Central memory CD8-positive, alpha-beta T cell (primary cell): ENCODE measurements at regions not wholly inside any gene's neighbourhood (a gene's known extent, or its start where the extent isn't known, plus 50 kb on each side); places are given as distances from the start of the nearest gene placed in this dataset.

Experiments used
- ATAC-seq: fragments of 150-1000 bp; cut with Tn5 transposase; replicated peaks from 2 replicates; pipeline ENCODE4 v1.10.0; 2022; ENCODE audit warnings: mild to moderate bottlenecking, moderate FRiP score, moderate number of reproducible peaks; ENCODE audit not compliant: poor library complexity, severe bottlenecking; ENCODE audit errors: extremely low read depth
- DNase-seq, 2 donors: peaks; one replicate each; pipeline ENCODE4 v3.0.0; 2021; ENCODE audit warnings: low spot score in 2 of 2
- H3K27ac Mint-ChIP-seq: one replicate; pipeline ENCODE4 v1.8.0; 2022; ENCODE audit warnings: low read depth, mild to moderate bottlenecking, moderate library complexity, mixed read lengths
- H3K27me3 Mint-ChIP-seq: one replicate; pipeline ENCODE4 v1.8.0; 2022; ENCODE audit warnings: mixed read lengths
- H3K36me3 Mint-ChIP-seq: one replicate; pipeline ENCODE4 v1.8.0; 2022; ENCODE audit warnings: mild to moderate bottlenecking, moderate library complexity, mixed read lengths; ENCODE audit not compliant: insufficient read depth
- H3K4me1 Mint-ChIP-seq: one replicate; pipeline ENCODE4 v1.8.0; 2022; ENCODE audit warnings: mixed read lengths
- H3K4me3 Mint-ChIP-seq: one replicate; pipeline ENCODE4 v1.8.0; 2022; ENCODE audit warnings: mild to moderate bottlenecking, moderate library complexity, mixed read lengths
- H3K9me3 Mint-ChIP-seq: one replicate; pipeline ENCODE4 v1.8.0; 2022; ENCODE audit warnings: mixed read lengths

DNA sequence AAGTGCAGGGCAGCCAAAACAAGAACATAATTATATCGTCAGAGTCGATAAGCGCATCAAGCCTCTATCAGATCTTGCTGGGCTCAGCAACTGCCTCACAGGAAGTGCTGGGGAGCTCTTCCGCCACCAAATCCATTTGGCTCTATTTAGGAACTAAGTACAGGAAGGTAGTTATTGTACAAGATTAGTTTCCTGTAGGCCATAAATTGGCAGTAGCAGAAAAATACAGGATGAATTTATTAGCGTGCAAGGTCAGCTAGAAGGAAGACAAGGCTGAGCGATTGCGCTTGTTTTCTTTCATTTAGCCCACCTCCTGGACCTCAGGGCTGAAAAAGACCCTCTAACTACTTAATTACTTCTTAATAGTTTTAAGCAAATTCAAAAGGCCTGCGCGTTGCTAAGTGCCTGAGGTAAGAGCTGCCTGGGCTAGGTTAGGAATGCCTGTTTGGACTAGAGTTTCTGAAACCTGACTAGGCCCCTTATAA is 118.5 kb downstream of the IRS2 start:
- Mint-ChIP-seq H3K27ac (no peak overlapping the region), H3K36me3 (no peaks in the 10 kb centered on the region), H3K4me1 (no peaks in the 10 kb centered on the region), H3K9me3 (no peaks in the 10 kb centered on the region), H3K27me3 (no peaks in the 10 kb centered on the region), H3K4me3 (no peak overlapping the region)
- DNase-seq (no peak), ATAC-seq (no peak)

DNA sequence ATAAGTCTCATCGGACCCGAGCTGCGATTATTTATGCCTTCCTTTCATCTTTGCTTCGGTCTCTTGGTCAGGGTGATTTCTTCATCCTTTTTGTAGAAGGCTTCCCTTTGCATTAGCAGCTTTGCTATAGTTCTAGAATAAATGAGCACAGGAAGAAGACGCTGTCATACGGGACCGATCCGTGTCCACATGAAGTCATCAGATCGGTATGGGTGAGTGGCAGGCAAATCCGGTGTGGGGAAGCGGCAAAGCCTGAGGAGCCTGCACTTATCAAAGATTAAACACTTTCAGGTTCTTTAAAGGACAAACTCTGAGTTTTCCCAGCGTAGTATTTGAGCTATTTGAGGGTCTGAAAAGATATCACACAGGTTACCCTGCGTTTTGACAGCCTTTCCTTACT is 119.3 kb downstream of the IRS2 start:
- H3K36me3 Mint-ChIP-seq: no peaks in the 10 kb centered on the region
- H3K27me3 Mint-ChIP-seq: no peaks in the 10 kb centered on the region
- no peaks in the 10 kb centered on the region for H3K4me1 Mint-ChIP-seq
- ATAC-seq (no peak), DNase-seq (no peak)
- no peak overlapping the region for H3K4me3 Mint-ChIP-seq
- no peaks in the 10 kb centered on the region for H3K9me3 Mint-ChIP-seq
- H3K27ac Mint-ChIP-seq: no peak overlapping the region

- no peak overlapping the region for H3K4me3 Mint-ChIP-seq
- H3K4me1 Mint-ChIP-seq: no peaks in the 10 kb centered on the region
- DNase-seq (no peak), ATAC-seq (no peak)
- H3K27me3 Mint-ChIP-seq: no peaks in the 10 kb centered on the region
- no peak overlapping the region for H3K27ac Mint-ChIP-seq
- no peaks in the 10 kb centered on the region for H3K36me3 Mint-ChIP-seq
- H3K9me3 Mint-ChIP-seq: peaks cover under 1% of the 10 kb centered on the region
Measured at GRCh38 chr13:109666656-109667055, 119.7 kb downstream of the IRS2 start.

GRCh38 chr13:109665781-109666249 is 120.6 kb downstream of the IRS2 start:
- Mint-ChIP-seq H3K4me1 (no peaks in the 10 kb centered on the region), H3K27me3 (no peaks in the 10 kb centered on the region), H3K27ac (no peak overlapping the region), H3K36me3 (no peaks in the 10 kb centered on the region), H3K9me3 (peaks cover 6% of the 10 kb centered on the region), H3K4me3 (no peak overlapping the region)
- ATAC-seq (no peak), DNase-seq (no peak)

- Mint-ChIP-seq H3K9me3 (peaks cover 9% of the 10 kb centered on the region), H3K4me3 (no peak overlapping the region), H3K27me3 (no peaks in the 10 kb centered on the region), H3K4me1 (no peaks in the 10 kb centered on the region), H3K27ac (no peak overlapping the region), H3K36me3 (no peaks in the 10 kb centered on the region)
- ATAC-seq: no peak
- DNase-seq: no peak
Measured at GRCh38 chr13:109665240-109665639, 121.1 kb downstream of the IRS2 start.

DNA sequence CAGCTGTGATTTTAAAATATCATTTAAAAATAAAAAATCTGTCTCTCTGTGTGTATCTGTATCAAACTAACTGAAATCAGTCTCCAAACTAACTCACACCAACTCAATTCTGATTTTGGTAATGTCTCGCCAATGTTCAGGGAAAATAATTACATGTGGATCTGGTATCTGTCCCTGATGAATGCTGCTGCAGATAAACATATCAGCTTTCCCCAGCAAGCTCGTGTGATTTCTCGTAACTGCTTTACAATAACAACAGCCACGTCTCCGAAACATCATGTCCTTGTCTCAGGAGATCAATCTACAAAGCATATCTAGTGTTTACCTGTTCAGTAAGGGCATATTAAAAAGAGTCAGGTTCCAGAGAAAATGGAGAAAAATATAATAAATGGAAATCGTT is 129.0 kb downstream of the IRS2 start:
- H3K4me3 Mint-ChIP-seq: no peak overlapping the region
- H3K36me3 Mint-ChIP-seq: no peaks in the 10 kb centered on the region
- no peak for ATAC-seq
- H3K27me3 Mint-ChIP-seq: no peaks in the 10 kb centered on the region
- peaks cover 17% of the 10 kb centered on the region for H3K9me3 Mint-ChIP-seq
- H3K4me1 Mint-ChIP-seq: no peaks in the 10 kb centered on the region
- DNase-seq: no peak
- H3K27ac Mint-ChIP-seq: no peak overlapping the region

GRCh38 chr13:109656206-109656605 is 130.2 kb downstream of the IRS2 start:
- Mint-ChIP-seq H3K4me1 (no peaks in the 10 kb centered on the region), H3K4me3 (no peak overlapping the region), H3K9me3 (peaks cover 13% of the 10 kb centered on the region), H3K27me3 (no peaks in the 10 kb centered on the region), H3K36me3 (no peaks in the 10 kb centered on the region), H3K27ac (no peak overlapping the region)
- no peak for DNase-seq
- ATAC-seq: no peak

DNA sequence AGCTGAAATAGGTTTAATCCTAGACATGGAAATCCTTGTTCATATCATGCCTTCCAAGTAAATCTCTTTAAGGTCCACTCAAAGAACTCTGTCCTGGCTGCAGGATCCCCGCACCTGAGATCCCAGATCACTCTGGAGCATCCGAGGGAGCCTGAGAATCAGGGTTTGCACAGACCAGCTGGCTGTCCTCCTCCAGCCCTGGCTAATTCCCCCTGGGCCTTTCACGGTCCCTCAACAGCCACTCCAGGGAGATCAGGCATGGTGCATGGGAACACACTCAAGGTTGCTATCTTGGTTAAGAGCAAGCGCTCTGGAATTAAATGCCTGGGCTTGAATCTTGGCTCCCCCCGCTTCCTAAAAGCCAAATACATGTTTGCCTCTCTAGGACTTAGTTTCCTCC is 130.8 kb downstream of the IRS2 start:
- H3K4me1 Mint-ChIP-seq: no peaks in the 10 kb centered on the region
- DNase-seq: no peak

GRCh38 chr13:109655206-109655600 is 131.2 kb downstream of the IRS2 start:
- Mint-ChIP-seq H3K4me1 (no peaks in the 10 kb centered on the region), H3K4me3 (no peak overlapping the region), H3K27me3 (no peaks in the 10 kb centered on the region), H3K36me3 (no peaks in the 10 kb centered on the region), H3K9me3 (peaks cover 9% of the 10 kb centered on the region), H3K27ac (no peak overlapping the region)
- no peak for DNase-seq
- no peak for ATAC-seq

More for the DNA sequence above, 130.8 kb downstream of the IRS2 start:
- Mint-ChIP-seq H3K27ac (no peak overlapping the region), H3K36me3 (no peaks in the 10 kb centered on the region), H3K27me3 (no peaks in the 10 kb centered on the region), H3K9me3 (peaks cover 10% of the 10 kb centered on the region), H3K4me3 (no peak overlapping the region)
- no peak for ATAC-seq

DNA sequence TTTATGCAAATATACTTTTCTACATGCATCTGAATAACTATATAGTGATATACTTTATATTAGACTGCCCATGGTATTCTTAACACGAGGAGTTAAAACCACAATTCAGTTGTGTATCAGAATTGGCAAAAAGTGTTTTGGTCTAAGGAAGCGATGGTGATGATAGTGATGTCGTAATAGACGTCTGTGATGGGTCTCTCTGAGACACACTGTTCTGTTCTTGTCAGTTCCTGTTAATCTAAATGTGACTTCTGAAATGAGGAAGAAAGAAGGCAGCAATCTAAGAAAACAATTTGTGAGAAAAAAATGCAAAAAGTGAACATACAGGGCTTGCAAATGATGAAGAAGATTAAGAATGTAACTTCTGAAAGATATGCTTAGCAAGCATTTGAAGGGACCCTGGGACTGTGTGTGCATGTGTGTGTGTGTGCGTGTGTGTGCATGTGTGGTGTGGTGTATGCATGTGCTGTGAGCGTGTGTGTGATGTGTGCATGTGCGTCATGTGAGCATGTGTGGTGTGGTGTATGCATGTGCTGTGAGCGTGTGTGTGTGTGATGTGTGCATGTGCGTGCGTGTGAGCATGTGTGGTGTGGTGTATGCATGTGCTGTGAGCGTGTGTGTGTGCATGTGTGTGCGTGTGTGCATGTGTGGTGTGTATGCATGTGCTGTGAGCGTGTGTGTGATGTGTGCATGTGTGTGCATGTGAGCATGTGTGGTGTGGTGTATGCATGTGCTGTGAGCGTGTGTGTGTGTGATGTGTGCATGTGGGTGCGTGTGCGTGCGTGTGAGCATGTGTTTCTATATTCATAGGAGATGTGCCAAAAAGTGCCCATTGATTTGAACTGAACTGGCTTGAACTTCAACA is 131.8 kb downstream of the IRS2 start:
- DNase-seq: no peak
- ATAC-seq: peak; percentile 43
- Mint-ChIP-seq H3K9me3 (peaks cover 9% of the 10 kb centered on the region), H3K36me3 (no peaks in the 10 kb centered on the region), H3K27me3 (no peaks in the 10 kb centered on the region), H3K4me1 (no peaks in the 10 kb centered on the region), H3K4me3 (no peak overlapping the region), H3K27ac (no peak overlapping the region)

GRCh38 chr13:109652531-109652930 is 133.9 kb downstream of the IRS2 start:
- no peak for DNase-seq
- H3K9me3 Mint-ChIP-seq: peaks cover 9% of the 10 kb centered on the region
- no peaks in the 10 kb centered on the region for H3K36me3 Mint-ChIP-seq

DNA sequence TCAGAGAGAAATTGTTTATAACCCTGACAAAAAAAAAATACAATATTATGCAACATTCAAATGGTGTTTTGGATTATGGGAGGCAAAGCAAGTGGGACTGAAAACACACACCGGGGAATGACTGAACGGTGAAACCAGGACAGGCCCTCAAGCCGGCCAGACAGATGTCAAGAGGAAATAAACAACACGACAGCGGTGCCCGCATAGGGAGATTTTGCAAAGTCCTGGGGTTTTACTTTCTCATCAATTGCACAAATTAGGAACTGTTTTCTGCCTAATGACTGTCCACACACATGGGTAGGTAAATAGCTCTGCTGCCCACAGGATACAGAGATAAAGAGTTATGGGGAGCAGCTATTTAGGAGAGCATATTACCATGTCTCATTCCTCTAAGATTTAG is 134.5 kb downstream of the IRS2 start:
- H3K9me3 Mint-ChIP-seq: peaks cover 9% of the 10 kb centered on the region
- H3K36me3 Mint-ChIP-seq: no peaks in the 10 kb centered on the region
- no peaks in the 10 kb centered on the region for H3K4me1 Mint-ChIP-seq
- no peak for DNase-seq
- no peak for ATAC-seq
- H3K27ac Mint-ChIP-seq: no peak overlapping the region
- no peaks in the 10 kb centered on the region for H3K27me3 Mint-ChIP-seq
- H3K4me3 Mint-ChIP-seq: no peak overlapping the region

More at GRCh38 chr13:109652531-109652930, 133.9 kb downstream of the IRS2 start:
- no peak overlapping the region for H3K4me3 Mint-ChIP-seq
- H3K27ac Mint-ChIP-seq: no peak overlapping the region
- no peaks in the 10 kb centered on the region for H3K27me3 Mint-ChIP-seq
- H3K4me1 Mint-ChIP-seq: no peaks in the 10 kb centered on the region
- ATAC-seq: no peak

DNA sequence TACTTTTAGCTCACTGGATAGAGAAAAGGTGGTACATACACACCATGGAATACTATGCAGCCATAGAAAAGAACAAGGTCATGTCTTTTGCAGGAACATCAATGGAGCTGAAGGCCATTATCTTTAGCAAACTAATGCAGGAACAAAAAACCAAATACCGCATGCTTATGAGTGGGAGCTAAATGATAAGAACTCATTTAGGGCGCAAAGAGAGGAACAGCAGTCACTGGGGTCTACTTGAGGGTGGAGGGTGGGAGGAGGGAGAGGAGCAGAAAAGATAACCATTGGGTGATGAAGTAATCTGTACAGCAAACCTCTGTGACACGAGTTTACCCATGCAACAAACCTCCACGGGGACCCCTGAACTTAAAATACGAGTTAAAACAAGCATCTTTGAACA is 135.1 kb downstream of the IRS2 start:
- Mint-ChIP-seq H3K27me3 (no peaks in the 10 kb centered on the region), H3K27ac (no peak overlapping the region), H3K4me3 (no peak overlapping the region), H3K9me3 (peaks cover 9% of the 10 kb centered on the region), H3K4me1 (no peaks in the 10 kb centered on the region), H3K36me3 (no peaks in the 10 kb centered on the region)
- ATAC-seq (no peak), DNase-seq (no peak)
